T follicular helper cell (primary cell): ENCODE measurements at regions not wholly inside any gene's neighbourhood (a gene's known extent, or its start where the extent isn't known, plus 50 kb on each side); places are given as distances from the start of the nearest gene placed in this dataset.
"Not testable (repeated sequence)": the region's sequence is repeated elsewhere in the genome, so short reads cannot be mapped to it uniquely, and the experiment has no call there.

Experiments
- DNase-seq: peaks from one replicate; pipeline ENCODE4 v3.0.0-alpha.2; 2020; ENCODE audit warnings: low read depth

DNA sequence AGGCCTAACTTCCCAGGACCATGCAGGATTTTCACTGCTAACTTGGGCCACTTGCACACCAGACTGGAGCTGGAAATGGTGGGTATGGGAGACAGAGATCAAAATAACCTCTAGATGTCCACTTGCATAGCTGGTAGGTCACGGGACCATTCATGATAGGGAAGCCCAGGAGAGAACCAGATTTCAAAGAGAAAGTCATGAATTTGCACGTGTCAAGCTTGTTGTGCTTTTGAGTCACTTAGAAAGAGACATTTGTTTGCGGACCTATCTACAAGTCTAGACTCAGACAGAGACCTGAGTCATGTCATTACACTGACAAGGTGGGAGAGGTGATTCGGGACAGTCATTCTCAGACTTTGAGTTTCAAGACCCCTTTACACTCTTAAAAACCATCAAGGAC, 704.1 kb downstream of the DTWD2 start:
- DNase-seq, result not testable (repeated sequence)

DNA sequence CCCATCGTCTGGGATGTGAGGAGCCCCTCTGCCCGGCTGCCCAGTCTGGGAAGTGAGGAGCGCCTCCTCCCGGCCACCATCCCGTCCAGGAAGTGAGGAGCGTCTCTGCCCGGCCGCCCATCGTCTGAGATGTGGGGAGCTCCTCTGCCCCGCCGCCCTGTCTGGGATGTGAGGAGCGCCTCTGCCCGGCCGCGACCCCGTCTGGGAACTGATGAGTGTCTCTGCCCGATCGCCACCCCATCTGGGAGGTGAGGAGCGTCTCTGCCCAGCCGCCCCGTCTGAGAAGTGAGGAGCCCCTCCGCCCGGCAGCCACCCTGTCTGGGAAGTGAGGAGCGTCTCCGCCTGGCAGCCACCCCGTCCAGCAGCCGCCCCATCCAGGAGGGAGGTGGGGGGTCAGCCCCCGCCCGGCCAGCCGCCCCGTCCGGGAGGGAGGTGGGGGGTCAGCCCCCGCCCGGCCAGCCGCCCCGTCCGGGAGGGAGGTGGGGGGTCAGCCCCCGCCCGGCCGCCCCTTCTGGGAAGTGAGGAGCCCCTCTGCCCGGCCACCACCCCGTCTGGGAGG, 705.8 kb downstream of the DTWD2 start:
- DNase-seq, result not testable (repeated sequence)

DNA sequence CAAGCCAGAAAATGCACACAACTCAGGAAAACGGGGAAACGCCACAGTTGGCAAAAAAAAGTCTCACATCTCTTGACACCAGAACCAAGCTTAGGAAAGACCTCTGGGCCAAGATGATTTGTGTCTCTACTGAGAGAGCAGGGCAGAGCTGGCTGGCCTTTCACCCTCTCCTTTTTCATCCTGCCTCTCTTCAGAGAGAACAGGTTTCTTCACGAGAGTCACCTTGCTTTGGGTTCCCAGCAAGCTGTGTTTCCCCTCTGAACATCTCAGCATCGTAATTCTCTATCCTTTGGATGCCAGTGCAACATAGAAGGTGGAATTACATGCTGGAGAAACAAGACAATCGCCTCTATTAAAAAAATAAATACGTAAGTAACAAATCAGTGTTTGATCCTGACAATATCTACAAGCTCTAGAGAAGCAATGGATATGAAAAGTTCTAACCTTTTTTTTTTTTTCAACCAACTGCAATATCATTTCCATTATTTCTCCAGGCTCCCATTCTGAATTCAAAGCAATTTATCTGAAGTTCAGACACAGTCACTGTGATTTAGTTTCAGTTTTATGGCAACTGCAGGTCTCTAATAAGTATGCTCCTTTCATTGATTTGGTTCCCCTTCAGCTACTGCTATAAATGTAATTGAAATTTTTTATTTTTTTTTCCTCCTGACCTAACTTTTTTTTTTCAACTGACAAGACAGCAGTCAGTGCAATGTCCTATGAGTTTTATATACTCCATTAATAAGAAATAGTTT, 708.6 kb downstream of the DTWD2 start:
- no peak for DNase-seq

DNA sequence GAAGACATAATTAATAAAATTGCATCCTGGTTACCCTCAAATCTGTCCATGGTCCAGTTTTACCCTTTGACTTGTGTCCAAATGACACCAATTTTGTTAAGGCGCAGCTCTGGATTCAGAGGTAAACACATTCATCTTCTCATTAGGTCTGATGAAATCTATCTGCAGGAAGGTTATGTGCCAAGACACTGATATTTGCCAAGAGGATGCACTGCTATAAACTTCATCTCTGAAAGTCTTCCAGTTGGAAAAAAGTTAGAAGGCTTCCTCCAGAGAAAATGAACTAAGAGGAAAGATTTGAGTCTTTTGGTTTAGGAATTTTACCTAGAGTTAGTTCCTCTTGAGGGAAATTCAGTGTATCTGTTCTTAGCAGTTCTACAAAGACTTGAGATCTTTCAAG, 717.8 kb downstream of the DTWD2 start:
- DNase-seq, result no peak

DNA sequence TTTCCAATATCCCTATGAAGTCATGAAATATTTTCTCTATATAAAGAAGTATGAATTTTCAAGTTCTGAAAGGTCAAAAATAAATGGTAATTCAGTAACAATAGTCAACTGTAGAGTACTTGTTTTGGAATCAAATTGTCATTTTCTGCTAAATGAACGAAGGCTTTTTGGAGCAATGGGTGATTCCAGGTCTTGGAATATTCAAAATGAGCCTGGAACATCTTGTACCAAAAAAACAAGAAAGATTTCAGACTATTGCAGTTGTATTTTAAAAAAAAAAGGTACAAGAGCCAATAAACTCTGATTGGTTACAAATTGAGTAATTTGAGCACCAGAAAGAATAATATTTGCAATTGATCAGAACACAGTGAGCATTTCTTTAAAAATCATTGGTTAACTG, 730.1 kb downstream of the DTWD2 start:
- DNase-seq, result no peak

DNA sequence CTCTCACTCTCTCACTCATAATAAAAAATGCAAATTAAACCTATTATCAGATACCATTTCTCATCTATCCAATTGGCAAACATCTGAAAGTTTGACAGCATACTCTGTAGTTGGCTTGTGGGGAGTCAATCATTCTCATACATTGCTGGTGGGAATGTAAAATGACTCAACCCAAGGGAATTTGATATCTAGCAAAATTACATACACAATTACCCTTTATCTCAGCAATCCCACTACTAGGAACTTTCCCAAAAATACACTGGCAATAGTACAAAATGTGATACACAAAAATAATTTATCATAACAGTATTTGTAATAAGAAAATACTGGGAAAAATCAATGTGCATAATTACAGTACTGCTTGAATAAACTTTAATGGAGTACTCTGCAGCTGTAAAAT, 731.3 kb downstream of the DTWD2 start:
- no peak for DNase-seq

DNA sequence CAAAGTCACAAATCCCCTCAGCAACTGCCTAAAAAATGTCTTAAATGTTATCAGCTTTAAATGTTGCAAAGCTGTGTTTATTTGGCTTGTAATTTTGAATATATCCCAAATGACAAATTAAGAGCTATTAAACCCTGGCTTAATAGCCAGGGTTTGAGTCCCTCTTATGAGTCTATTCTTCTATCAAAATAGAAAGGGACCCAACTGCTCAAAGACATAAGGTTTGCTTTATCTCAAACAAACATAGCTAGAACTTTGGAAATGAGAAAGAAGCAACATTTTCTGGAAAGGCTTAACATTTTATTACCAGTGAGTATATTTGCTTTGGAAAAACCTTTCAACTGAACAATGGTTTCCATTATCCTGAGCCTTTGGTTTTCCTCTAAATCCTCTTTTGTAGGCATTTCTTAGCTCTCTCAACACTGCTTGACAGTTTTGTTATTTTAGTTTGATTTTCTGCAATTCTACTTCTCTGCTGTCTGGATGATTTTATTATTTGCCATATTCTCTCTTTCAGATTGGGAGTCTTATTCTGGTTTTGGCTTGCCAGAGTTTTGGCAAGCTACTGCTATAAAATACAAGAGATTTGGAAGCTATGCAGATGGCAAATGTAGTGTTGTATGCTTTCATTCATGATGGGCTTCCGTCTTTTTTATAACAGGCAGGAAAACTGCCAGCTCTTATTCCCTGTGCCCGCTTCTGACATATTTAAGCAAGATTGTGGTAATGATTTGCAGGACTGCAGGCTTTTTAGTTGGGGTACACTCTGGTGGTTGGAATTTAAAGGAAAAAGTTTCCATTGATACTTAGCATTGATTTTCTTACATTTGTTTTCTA, 734.9 kb downstream of the DTWD2 start:
- DNase-seq, result no peak

DNA sequence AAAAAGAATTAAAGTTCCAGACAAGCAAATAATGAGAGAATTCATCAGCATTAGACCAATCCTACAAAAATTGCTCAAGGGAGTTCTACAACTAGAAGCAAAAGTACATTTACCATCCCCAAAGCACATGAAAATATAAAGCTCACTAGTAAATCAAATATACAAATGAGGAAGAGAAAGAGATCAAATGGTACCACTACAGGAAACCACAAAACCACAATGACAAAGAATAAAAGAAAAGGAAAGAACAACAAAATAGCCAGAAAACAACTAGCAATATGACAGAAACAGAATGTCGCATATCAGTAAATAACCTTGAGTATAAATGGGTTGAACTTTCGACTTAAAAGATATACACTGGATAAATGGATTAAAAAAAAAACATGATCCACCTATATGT, 739.0 kb downstream of the DTWD2 start:
- no peak for DNase-seq

DNA sequence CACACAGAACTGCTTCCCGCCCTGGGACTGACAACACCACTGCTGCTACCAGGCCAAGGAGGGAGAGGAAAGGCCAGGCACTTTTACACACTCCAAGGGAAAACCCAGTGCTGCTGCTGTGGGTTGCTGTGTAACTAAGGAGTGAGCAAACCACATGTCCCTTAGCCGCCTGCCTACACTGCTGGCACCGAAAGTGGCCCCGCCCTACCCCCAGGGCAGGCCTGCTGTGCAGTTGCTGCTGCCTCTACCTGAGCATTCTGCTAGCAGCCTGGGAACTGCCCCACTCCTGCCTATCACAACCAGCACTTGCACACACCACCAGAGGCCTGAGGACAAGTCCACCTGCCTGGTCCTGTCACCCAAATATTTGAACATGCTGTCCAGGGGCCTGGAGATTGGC, 740.9 kb downstream of the DTWD2 start:
- no peak for DNase-seq

DNA sequence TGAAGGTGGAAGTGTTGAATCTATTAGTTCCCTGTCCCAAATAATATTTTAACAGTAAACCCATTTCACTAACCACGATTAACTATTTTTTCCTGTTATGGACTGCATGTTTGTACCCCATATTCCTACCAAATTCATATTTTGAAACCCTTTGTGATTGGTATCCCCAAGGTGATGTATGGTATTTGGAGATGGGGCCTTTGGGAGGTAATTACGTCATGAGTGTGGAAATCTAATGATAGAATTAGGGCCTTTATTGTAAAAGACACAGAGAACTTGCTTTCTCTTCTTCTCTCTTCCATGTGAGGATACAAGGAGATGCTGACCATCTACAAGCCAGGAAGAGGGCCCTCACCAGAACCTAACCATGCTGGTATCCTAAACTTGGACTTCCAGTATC, 744.7 kb downstream of the DTWD2 start:
- no peak for DNase-seq

DNA sequence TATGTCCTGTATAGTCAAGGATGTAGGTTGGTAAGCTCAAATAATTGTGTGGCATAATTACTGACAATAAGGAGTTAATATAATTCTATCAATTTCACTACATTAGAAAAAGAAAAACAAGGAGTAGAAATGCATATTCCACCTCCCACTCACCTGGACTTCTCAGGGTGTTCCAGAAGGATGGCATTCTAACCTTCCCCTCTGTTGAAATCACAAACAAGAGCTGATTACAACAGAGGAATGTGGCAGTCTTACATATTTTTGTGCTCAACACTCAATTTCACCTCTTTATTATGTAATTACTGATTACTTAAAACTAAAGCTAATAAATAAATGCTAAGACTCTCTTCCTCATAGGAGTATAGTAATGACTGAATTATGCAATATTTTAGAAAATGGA, 745.3 kb downstream of the DTWD2 start:
- DNase-seq, result no peak

DNA sequence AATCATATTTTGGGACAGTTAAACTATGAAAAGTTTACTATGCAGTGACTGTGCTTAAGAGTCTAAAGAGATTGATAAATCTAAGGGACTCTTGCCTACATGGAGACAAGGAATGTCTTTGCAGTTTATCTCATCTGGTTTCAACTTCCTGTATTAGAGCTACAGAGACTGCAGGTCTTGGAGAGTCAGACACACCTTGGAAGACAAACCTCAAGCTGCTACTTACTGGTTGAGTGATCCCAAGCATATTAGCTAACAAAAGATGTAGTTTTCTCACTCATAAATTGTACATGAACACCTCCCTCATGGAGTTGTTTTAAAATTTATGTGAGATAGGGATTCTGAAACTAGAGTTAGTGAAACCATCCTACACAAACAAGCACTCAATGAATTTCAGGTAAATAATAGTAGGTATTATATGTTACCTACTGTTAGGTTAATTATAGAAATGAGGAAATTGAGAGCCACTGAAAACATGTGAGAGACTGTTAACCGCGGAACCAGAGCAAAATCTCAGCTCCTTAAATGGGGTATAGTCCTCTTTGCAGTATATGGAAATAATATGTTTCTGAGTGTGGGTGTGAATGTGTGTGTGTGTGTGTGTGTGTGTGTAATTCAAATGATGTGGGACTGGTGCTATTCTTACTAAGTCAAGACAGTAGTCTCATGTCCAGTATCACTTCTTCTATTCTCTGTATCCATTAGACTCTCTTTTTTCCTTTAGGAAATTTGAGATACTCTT, 752.1 kb downstream of the DTWD2 start:
- no peak for DNase-seq

DNA sequence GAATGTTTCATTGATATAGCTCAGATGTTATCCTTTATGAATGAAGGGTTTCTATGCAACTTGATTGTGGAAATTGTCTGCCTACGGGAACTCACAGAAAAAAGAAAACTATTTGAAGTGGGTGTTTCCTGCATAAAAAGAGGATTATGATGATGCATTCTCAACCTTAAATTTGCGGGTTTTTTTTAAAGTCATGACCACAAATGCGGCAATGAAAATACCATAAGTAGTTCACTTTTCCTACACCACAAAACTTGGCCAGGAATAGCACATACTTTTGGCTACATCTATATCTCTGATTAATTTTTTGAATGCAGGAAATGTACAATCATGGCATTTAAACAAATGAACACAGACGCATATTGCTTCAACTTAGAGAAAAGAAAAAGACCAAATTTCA, 754.7 kb downstream of the DTWD2 start:
- DNase-seq, result no peak

DNA sequence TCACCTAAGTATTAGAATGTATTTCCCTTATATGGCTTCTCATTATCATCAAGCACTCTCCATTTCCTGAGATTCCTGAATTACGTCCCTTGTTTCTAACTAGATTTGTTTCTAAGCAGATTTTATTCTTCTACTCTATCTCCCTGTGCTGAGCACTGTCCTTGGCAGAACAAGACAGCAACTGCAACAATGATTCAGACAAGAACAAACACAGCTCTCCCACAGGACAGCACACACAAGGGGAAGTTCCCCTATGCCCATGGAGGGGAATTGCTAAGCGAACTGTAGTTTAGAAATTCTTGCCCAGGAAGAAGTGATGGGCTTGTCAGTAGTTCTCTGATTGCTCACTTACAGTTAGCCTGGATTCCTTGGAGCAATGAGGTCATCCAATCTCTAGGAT, 759.9 kb downstream of the DTWD2 start:
- DNase-seq, result no peak

DNA sequence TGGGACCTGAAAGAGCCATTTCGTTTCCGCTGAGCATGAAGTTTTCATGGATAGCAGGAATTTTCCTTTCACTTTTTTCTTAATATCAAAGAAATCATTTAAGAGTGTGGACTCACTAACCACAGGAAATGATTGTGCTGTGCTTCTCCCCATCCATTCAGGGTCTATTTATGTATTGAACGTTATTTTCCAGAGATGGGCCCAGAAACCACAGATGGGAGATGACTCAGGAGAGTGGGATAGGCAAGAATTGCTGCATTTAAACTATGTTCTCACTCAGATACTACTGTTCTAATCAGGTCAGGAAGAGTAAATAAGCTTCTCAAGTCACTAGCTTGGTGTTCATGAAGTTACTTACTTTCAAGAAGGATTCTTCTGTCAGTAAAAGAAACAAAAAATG, 763.8 kb downstream of the DTWD2 start:
- DNase-seq, result no peak

DNA sequence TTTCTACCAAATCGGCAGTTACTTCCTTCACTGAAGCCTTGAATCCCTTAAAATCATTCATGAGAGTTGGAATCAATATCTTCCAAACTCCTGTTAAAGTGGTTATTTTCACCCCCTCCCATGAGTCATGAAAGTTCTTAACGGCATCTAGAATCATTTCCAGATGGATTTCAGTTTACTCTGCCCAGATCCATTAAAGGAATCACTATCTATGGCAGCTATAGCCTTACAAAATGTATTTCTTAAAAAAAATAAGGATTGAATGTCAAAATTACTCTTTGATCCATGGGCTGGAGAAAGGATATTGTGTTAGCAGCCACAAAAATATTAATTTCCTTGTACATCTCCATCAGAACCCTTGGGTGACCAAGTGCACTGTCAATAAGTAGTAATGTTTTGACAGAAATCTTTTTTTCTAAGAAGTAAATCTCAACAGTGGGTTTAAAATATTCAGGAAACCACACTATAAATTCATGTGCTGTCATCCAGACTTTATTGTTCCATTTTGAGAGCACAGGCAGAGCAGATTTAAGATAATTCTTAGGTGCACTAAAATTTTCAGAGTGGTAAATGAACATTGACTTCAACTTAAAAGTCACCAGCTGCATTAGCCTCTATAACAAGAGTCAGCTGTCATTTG, 767.7 kb downstream of the DTWD2 start:
- no peak for DNase-seq

DNA sequence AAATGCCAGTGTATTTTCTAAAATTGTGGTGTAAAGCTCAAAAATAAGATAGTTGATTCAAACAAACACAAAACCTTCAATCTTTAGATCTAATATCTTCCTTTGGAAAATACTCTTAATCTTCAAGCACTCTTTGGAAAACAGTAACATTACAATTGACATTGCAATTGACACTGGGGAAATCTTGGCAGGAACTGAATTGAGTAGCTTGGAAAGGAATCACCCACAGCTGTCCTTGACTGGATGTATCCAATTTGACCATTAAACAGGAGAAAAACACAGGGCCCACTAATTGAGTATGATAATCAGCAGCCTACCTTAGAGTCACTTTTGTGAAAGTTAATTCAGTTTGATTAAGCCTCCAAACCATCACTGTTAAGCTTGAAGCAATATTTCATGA, 776.7 kb downstream of the DTWD2 start:
- no peak for DNase-seq

DNA sequence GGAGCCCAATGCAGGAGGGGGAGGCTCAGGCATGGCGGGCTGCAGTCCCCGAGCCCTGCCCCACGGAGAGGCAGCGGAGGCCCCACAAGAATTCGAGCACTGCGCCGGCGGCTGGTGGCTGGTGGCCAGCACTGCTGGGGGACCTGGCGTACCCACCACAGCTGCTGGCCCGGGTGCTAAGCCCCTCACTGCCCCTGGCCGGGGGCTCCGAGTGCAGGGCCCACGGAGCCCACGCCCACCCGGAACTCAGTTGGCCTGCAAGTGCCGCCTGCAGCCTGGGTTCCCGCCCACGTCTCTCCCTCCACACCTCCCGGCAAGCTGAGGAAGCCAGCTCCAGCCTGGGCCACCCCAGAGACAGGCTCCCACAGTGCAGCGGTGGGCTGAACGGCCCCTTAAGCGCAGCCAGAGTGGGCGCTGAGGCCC, 780.3 kb downstream of the DTWD2 start:
- no peak for DNase-seq

DNA sequence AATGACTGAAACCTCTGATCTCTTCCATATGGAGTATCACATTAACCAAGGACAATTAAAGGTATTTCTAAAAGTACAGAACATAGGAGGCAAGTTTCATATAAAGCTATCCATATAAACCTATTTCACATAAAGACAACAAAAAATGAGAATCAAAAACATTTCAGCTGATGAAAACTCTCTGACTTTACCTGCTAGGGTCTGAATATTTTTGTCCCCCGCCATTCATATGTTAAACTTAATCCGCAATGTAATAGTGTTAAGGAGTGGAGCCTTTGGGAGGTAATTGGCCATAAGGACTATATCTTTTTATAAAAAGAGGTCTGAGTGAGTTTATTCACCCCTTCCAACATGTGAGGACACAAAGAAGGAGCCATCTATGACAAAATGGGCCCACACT, 788.5 kb downstream of the DTWD2 start:
- DNase-seq, result no peak

DNA sequence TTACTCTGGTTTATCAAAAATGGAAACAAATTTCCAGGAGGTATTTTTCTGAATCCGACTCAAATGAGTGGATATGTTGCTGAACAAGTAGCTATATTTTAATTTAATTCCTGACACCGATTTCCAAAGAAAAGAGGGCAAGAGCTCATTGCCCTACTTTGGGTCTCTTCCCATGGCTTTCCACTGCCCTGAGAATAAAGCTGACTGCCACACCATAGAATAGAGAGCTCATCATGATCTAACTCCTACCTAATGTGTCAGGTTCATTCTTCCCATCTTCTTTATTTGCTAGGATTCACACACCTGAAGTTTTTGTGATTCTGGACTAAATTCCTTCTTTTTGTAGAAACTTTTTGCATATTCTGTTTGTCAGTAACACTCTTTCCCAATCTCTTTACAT, 792.1 kb downstream of the DTWD2 start:
- no peak for DNase-seq

DNA sequence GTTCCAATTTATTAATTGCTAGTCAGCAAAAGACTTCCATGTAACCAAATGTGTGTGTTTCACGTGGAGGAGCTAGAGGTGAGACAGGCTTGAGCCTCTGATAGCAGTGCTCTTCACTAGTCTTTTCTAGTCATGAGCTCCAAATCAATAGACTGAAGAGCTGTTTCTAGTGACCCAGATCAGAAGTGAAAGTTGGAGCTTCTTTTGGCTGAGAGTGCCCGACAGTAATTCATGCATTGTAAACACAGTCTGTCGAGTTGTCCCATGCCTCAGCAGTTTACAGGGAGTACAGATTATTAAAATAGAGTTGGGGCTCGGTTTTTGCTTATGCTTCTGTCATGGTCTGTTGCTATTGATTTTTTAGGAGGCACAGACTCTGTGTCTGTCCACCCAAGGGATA, 793.1 kb downstream of the DTWD2 start:
- DNase-seq, result no peak
